DMS53 treated with DMSO at 0.1 percent for 48 hours (cell line): ENCODE measurements at regions not wholly inside any gene's neighbourhood (a gene's known extent, or its start where the extent isn't known, plus 50 kb on each side); places are given as distances from the start of the nearest gene placed in this dataset.
"Not testable (repeated sequence)": the region's sequence is repeated elsewhere in the genome, so short reads cannot be mapped to it uniquely, and the experiment has no call there.

Source experiments
- DNase-seq: peaks from one replicate; lab custom pipeline; 2025; ENCODE audit not compliant: unreplicated experiment; lab: John Stamatoyannopoulos, UW

- no peak for DNase-seq
Measured at GRCh38 chr16:5951486-5951885, 853.9 kb upstream of the EEF2KMT start.

- no peak for DNase-seq
Measured at GRCh38 chr16:5944971-5945370, 847.4 kb upstream of the EEF2KMT start.

GRCh38 chr16:5938607-5939006 lies 841.0 kb upstream of the EEF2KMT start:
- no peak for DNase-seq

GRCh38 chr16:5932906-5933305 lies 835.3 kb upstream of the EEF2KMT start:
- DNase-seq = no peak

GRCh38 chr16:5928476-5929065 lies 831.0 kb upstream of the EEF2KMT start:
- no peak for DNase-seq

DNA sequence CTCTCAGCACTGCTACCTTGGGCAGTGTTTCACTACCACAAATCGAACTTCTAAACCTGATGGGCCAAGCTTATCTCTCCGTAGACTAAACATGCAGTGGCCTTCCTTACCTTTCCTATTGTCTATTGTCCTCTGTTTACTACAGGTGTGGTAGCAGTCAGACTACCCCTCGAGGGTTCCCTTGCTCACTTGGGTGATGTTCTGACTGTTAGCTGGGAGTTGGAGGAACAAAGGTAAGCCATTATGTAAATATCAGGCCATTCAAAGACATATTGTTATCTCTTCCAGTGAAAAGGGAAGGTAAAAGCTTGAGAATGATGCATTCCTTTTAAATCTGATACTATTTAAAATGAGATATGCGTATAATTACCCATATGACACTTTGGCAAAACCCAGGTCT lies 828.3 kb upstream of the EEF2KMT start:
- no peak for DNase-seq

DNA sequence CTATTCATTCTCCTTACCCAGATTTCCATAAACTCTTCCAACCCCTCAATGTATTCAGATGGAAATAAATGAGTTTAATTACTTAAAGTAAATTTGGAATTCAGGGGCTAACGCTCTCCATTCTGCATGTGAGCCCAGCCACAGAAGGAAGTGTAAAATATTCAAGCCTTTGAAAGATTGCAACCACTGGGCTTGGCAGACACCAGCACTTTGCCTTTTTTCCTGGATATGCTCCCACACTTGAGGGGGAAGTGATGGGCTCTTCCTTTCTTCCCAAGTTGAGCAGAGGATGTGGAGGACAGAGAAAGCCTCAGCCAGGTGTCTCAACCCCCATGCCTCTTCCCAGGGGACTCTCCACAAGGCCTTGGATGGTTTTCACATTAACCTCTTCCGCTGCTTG lies 825.1 kb upstream of the EEF2KMT start:
- DNase-seq = no peak

DNA sequence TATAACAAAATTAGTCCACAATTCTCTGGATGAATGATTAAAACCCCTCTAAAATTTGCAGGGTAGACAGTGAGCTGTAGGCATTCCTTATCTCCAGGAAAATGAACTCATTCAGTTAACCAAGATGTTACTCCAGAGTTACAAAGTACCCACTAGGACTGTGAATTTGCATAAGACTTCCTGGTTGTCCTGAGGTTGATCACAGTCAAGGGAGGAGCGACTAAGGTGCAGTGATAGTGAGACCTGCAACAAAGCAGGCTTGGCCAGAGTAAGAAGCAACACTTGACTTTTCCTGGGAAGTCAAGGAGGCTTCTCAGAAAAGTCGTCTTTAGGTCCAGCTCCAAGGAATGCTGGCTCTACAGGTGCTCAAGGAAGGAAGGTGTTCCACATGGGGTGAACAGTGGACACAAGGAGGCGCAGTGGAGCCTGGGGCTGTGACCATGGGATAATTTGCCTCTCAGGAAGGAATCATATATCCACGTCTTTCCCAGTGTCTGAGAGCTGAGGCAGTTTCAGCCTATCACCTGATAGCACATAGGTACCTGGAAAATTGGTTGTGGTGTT lies 821.1 kb upstream of the EEF2KMT start:
- no peak for DNase-seq

DNA sequence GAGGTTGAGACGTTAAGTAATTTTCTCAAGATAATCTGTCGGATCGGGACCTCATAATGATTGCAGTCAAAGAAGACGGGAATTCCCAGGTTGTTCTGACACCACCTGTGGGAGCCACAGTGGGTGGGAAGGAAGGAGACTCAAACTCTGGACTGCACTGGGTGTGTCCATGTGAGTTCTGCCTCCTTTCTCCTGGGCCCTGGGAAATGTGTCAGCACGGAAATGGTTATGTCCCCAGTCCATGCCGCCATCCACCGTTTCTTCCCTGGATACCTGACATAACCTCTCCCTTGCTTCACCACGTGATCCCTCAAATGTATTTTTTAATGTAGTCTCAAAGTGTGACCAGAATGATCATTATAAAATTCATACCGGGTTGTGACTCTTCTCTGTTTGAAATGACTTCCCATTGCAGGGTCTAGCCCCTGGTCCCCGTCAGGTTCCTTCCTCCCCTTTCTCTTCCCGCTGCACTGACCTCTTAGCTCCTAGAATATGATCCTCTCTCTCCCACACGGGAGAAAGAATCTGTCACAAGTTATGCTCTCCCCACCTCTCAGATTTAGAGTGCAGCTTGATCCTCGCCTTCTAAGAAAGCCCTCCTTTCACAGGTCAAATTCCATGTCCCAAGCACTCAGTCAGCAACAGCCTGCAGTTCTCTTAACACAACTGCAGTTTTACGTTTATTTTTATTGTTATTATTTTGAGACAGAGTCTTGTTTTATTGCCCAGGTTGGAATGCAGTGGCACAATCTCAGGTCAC lies 820.0 kb upstream of the EEF2KMT start:
- no peak for DNase-seq

GRCh38 chr16:5916711-5917191 lies 819.2 kb upstream of the EEF2KMT start:
- DNase-seq = no peak

- DNase-seq = no peak
Measured at GRCh38 chr16:5911241-5911640, 813.6 kb upstream of the EEF2KMT start.

- DNase-seq = not testable (repeated sequence)
Measured at GRCh38 chr16:5909556-5909955, 812.0 kb upstream of the EEF2KMT start.

DNA sequence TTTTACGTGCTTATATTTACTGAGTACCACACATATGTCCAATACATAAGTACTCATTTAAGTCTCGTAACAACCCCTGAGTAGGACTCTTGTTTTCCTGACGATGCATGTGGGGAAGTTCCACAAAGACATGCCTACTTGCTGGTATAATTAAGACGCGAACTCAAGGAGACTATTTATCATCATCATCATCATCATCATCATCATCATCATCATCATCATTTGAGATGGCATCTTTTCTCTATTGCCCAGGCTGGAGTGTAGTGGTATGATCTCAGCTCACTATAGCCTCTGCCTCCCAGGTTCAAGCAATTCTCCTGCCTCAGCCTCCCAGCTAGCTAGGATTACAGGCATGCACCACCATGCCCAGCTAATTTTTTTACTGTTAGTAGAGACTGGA lies 809.9 kb upstream of the EEF2KMT start:
- no peak for DNase-seq

- no peak for DNase-seq
Measured at GRCh38 chr16:5906351-5906750, 808.8 kb upstream of the EEF2KMT start.

DNA sequence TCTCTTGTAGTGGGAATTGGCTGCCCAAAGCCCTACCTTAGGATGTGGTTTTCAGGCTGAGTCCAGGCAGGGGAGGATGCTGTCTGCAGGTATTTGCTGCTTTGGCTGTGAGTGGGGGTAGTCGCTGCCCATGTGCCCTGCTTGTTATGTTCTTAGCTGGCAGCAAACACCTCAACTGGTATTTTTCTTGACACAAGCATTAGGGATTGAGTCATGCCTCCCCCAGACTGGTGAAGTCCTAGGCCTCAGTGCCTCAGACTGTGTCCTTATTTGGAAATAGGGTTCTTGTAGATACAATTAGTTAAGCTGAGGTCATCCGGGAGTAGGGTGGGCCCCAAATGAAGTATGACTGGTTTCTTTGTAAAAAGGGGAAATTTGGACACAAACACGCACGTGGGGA lies 808.3 kb upstream of the EEF2KMT start:
- DNase-seq = no peak

GRCh38 chr16:5903832-5904231 lies 806.2 kb upstream of the EEF2KMT start:
- DNase-seq = no peak

DNA sequence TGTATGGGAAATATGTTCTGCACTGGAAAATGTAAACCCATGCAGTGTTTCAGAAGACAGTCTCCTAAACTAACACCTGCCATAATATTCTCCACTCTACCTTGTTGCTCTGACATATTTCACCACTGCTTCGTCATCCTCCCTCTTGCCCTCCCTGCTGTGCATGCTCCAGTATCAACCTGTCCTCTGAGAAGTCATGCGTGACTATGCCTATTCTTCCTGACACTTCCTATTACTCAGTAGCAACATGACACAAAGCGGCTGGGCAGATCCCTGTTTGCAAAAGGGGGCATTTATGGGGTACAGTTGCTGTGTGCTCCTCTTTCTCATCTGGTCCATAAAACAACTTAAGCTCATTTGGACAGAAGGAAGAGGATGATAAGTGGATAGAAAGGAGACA lies 805.6 kb upstream of the EEF2KMT start:
- DNase-seq = no peak

DNA sequence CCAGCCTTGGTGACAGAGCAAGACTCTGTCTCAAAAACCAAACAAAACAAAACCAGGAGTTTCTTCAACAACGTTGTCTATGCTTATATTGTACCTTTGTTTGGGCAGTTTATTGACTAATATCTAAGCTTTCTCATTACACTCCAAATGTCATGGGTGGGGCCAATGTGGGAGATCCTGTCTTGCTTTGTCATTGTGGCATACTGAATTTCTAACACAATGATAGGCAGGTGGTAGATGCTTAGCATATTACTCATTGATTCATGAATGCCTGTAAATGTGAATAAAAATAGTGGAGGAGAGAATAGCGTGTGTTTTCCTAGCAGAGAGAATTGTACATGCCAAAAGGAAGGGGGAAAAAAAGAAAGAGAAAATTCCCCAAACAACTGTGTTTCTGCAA lies 802.5 kb upstream of the EEF2KMT start:
- no peak for DNase-seq

DNA sequence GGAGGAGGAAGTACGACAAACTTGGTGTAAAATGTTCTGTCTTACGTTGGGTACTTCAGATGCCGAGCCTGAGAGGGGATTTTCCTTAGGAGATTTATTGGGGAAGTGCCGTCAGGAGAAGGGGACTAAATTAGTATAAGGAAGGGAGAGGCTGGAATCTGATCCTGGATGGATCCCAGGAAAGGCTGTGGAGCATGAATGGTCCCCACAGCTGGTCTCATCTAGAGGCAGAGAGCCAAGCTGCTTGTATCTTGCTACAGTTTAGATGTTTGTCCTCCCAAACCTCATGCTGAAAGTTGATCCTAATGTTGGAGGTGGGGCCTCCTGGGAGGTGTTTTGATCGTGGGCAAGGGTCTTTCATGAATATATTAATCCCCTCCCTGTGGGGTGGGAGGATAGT lies 798.4 kb upstream of the EEF2KMT start:
- no peak for DNase-seq

DNA sequence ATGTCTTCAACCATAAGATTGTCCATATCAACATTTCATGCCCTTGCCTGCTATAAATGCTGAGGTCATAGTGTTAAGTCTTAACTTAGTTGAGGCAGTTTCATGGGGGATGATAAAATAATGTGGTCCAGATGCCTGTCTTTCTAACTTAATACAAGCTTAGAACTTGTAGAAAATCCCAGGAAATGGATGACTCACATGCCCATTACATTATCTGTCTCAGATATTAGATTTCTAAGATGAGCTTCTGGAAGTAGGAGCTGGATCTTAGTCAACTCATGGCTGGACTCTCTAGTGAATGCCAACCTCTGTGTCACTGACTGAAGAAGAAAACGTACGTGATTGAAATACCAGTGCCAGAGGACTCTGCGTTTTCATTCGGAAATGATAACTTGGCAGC lies 797.5 kb upstream of the EEF2KMT start:
- no peak for DNase-seq

DNA sequence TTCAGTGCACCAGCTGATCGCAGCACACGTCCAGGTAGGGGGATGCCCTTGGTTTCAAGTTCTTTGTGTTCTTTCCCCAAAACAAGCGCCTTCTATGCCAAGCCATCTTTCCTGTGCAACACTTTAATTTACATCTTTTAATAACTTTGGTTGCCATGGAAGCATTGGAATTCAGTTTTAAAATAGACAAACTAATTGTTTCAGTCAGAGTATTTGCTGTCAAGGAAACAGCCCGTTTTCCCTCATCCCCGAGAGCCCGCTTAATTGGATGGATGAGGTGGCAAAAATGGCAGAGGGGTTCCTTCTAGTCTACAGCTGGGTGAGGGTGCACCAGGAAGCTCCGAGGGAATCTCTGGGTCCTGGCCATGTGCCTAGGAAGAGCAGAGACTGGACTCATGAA lies 793.7 kb upstream of the EEF2KMT start:
- no peak for DNase-seq

DNA sequence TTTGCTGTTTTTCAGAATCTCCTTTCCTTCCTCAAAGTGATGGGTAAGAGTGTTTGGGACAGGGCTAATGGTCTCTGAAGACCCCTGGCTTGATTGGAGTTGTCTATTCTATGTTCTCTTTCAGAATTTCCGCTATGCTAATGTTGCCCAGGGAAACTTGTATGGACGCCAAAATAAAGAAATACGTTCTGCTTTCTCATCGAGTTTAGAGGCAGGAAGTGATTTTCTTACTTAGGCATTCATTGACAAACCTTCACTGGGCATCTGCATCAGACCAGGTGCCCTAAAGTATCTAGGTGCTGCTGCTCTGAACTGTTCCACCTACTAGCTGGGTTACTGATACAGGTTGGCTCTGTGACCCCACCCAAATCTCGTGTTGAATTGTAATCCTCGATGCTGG lies 787.9 kb upstream of the EEF2KMT start:
- DNase-seq = no peak

DNA sequence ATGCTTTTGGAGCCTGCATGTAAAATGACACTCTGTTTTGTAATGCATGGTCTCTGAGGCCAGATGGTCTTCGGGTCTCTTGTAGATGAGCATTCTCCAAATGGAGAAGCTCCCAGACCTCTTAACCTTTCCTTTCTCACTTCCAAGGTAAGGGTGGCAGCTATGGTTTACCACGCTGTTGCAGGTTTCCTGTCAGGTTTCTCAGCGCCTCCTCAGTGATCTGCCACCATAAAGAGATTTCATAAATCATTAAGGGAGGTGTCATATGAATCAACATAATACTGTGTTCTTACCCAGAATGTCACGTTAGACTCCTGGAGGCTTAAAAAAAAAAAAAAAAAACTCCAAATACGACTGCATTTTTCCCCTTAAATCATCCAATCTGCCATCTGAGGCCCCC lies 787.4 kb upstream of the EEF2KMT start:
- no peak for DNase-seq
